BJ (cell line): ENCODE measurements at regions not wholly inside any gene's neighbourhood (a gene's known extent, or its start where the extent isn't known, plus 50 kb on each side); places are given as distances from the start of the nearest gene placed in this dataset.

Experiments
- CTCF ChIA-PET: fragments of 350-600 bp; formaldehyde crosslinking; extraction: SDS; loops from one replicate; lab custom pipeline; 2021; ENCODE audit warnings: antibody characterized with exemption, inconsistent platforms; lab: Yijun Ruan, JAX
- POLR2A ChIA-PET: fragments of 300-600 bp; sonication (Branson Sonifier 250); formaldehyde crosslinking; extraction: SDS; loops from one replicate; lab custom pipeline; 2021; ENCODE audit warnings: antibody characterized with exemption; lab: Charles Lee
- DNase-seq: peaks from one replicate; pipeline ENCODE4 v3.0.0-alpha.2; 2011; ENCODE audit warnings: low read depth
- H3K27me3 ChIP-seq: 2 replicates; pipeline ENCODE4 v1.6.0; 2011; ENCODE audit warnings: low read length; ENCODE audit not compliant: control insufficient read depth, insufficient read depth
- H3K36me3 ChIP-seq: 2 replicates; pipeline ENCODE4 v1.5.1; 2011; ENCODE audit warnings: low read length; ENCODE audit not compliant: control insufficient read depth, insufficient read depth
- H3K4me3 ChIP-seq: 2 replicates; pipeline ENCODE4 v1.5.1; 2011; ENCODE audit warnings: low read depth, mild to moderate bottlenecking, control low read depth, low read length
- CTCF ChIP-seq: IDR thresholded peaks from 2 replicates; pipeline ENCODE4 v1.5.1; 2011; ENCODE audit warnings: low read depth, mild to moderate bottlenecking, control low read depth, inconsistent platforms, low read length, moderate library complexity; ENCODE audit not compliant: insufficient read depth

GRCh38 chr2:14292964-14293363 lies 339.6 kb upstream of the LRATD1 start:
- DNase-seq: no peak
- Histone ChIP-seq H3K36me3 (no peaks in the 10 kb centered on the region), H3K4me3 (no peak overlapping the region), H3K27me3 (no peaks in the 10 kb centered on the region)
- CTCF ChIA-PET: no interaction called here
- TF ChIP-seq CTCF: no peak
- POLR2A ChIA-PET: no interaction called here

GRCh38 chr2:14297340-14297739 lies 335.2 kb upstream of the LRATD1 start:
- ChIA-PET CTCF (no interaction called here), POLR2A (no interaction called here)
- no peak for TF ChIP-seq CTCF
- Histone ChIP-seq H3K36me3 (no peaks in the 10 kb centered on the region), H3K27me3 (no peaks in the 10 kb centered on the region), H3K4me3 (no peak overlapping the region)
- no peak for DNase-seq

- Histone ChIP-seq H3K4me3 (no peak overlapping the region), H3K36me3 (no peaks in the 10 kb centered on the region), H3K27me3 (no peaks in the 10 kb centered on the region)
- no peak for DNase-seq
- ChIA-PET POLR2A (no interaction called here), CTCF (no interaction called here)
- no peak for TF ChIP-seq CTCF
Observed at GRCh38 chr2:14297906-14298305, 334.6 kb upstream of the LRATD1 start.

- CTCF ChIA-PET: no interaction called here
- Histone ChIP-seq H3K36me3 (no peaks in the 10 kb centered on the region), H3K4me3 (no peak overlapping the region), H3K27me3 (no peaks in the 10 kb centered on the region)
- DNase-seq: no peak
- no peak for TF ChIP-seq CTCF
- POLR2A ChIA-PET: no interaction called here
Observed at GRCh38 chr2:14301331-14301730, 331.2 kb upstream of the LRATD1 start.

- no peaks in the 10 kb centered on the region for H3K27me3 ChIP-seq
- POLR2A ChIA-PET: no interaction called here
- H3K4me3 ChIP-seq: no peak overlapping the region
- CTCF ChIA-PET: no interaction called here
- no peaks in the 10 kb centered on the region for H3K36me3 ChIP-seq
- no peak for TF ChIP-seq CTCF
- no peak for DNase-seq
Observed at GRCh38 chr2:14303366-14304115, 329.0 kb upstream of the LRATD1 start.
